Calu3 (cell line): ENCODE measurements at regions not wholly inside any gene's neighbourhood (a gene's known extent, or its start where the extent isn't known, plus 50 kb on each side); places are given as distances from the start of the nearest gene placed in this dataset.

Experiments
- BruUV-seq: library from RNA; stranded (reverse); fragments of 400-500 nt; replicated peaks from 2 replicates; lab custom pipeline; 2021; lab: Mats Ljungman, UMichigan
- CTCF ChIA-PET: fragments of 300-600 bp; sonication (Branson Sonifier 250); formaldehyde crosslinking; loops from one replicate; lab custom pipeline; 2022; ENCODE audit warnings: antibody characterized with exemption; lab: Charles Lee
- DNase-seq: peaks from one replicate; pipeline ENCODE4 v3.0.0; 2022
- H3K27ac Mint-ChIP-seq: one replicate; pipeline ENCODE4 v1.8.0; 2022; ENCODE audit warnings: mixed read lengths; ENCODE audit not compliant: unreplicated experiment
- H3K27me3 Mint-ChIP-seq: one replicate; pipeline ENCODE4 v1.8.0; 2022; ENCODE audit warnings: mixed read lengths; ENCODE audit not compliant: unreplicated experiment
- H3K36me3 Mint-ChIP-seq: one replicate; pipeline ENCODE4 v1.8.0; 2022; ENCODE audit warnings: mild to moderate bottlenecking, moderate library complexity, mixed read lengths; ENCODE audit not compliant: insufficient read depth, unreplicated experiment
- H3K4me1 Mint-ChIP-seq: one replicate; pipeline ENCODE4 v1.8.0; 2022; ENCODE audit warnings: mild to moderate bottlenecking, low read depth, mixed read lengths; ENCODE audit not compliant: unreplicated experiment
- H3K4me3 Mint-ChIP-seq: one replicate; pipeline ENCODE4 v1.8.0; 2022; ENCODE audit warnings: mild to moderate bottlenecking, low read depth, moderate library complexity, mixed read lengths; ENCODE audit not compliant: unreplicated experiment
- H3K9me3 Mint-ChIP-seq: one replicate; pipeline ENCODE4 v1.8.0; 2022; ENCODE audit warnings: low read depth, mixed read lengths; ENCODE audit not compliant: unreplicated experiment
- CTCF ChIP-seq: fragments of 200-600 bp; IDR thresholded peaks from one replicate; pipeline ENCODE4 v1.8.0; 2022; ENCODE audit warnings: antibody characterized with exemption; ENCODE audit not compliant: unreplicated experiment
- intact Hi-C: fragments of 100-400 bp; cut with micrococcal nuclease; formaldehyde crosslinking; loops from one replicate; pipeline ENCODE4 v1.10.0; 2022; ENCODE audit not compliant: unreplicated experiment

- BruUV-seq, result no TSS peak
- H3K36me3 Mint-ChIP-seq, result no peaks in the 10 kb centered on the region
- DNase-seq, result no peak
- no peak overlapping the region for H3K4me3 Mint-ChIP-seq
- H3K4me1 Mint-ChIP-seq, result no peaks in the 10 kb centered on the region
- no peak overlapping the region for H3K27ac Mint-ChIP-seq
- no peak for TF ChIP-seq CTCF
- intact Hi-C loops, result no loop called here
- H3K27me3 Mint-ChIP-seq, result no peaks in the 10 kb centered on the region
- CTCF ChIA-PET, result no interaction called here
- peaks cover 14% of the 10 kb centered on the region for H3K9me3 Mint-ChIP-seq
Observed at GRCh38 chr19:57047743-57048142, 72.0 kb upstream of the USP29 start.

GRCh38 chr19:57050863-57051262 is 68.9 kb upstream of the USP29 start:
- TF ChIP-seq CTCF, result no peak
- no peaks in the 10 kb centered on the region for H3K4me1 Mint-ChIP-seq
- H3K9me3 Mint-ChIP-seq, result peaks cover 17% of the 10 kb centered on the region
- no peak overlapping the region for H3K4me3 Mint-ChIP-seq
- no peak overlapping the region for H3K27ac Mint-ChIP-seq
- no peak for DNase-seq
- BruUV-seq, result no TSS peak
- CTCF ChIA-PET, result no interaction called here
- H3K27me3 Mint-ChIP-seq, result no peaks in the 10 kb centered on the region
- H3K36me3 Mint-ChIP-seq, result no peaks in the 10 kb centered on the region
- intact Hi-C loops, result no loop called here

- CTCF ChIA-PET, result no interaction called here
- no peaks in the 10 kb centered on the region for H3K36me3 Mint-ChIP-seq
- intact Hi-C loops, result no loop called here
- H3K4me1 Mint-ChIP-seq, result no peaks in the 10 kb centered on the region
- no peak for TF ChIP-seq CTCF
- H3K27ac Mint-ChIP-seq, result no peak overlapping the region
- DNase-seq, result no peak
- no peaks in the 10 kb centered on the region for H3K27me3 Mint-ChIP-seq
- H3K4me3 Mint-ChIP-seq, result no peak overlapping the region
- BruUV-seq, result no TSS peak
- peaks cover 12% of the 10 kb centered on the region for H3K9me3 Mint-ChIP-seq
Observed at GRCh38 chr19:57052081-57052480, 67.7 kb upstream of the USP29 start.

GRCh38 chr19:57053401-57053800 is 66.4 kb upstream of the USP29 start:
- intact Hi-C loops, result no loop called here
- Mint-ChIP-seq H3K36me3 (no peaks in the 10 kb centered on the region), H3K4me3 (no peak overlapping the region), H3K27ac (no peak overlapping the region), H3K9me3 (peaks cover 10% of the 10 kb centered on the region), H3K27me3 (no peaks in the 10 kb centered on the region), H3K4me1 (no peaks in the 10 kb centered on the region)
- CTCF ChIA-PET, result no interaction called here
- TF ChIP-seq CTCF, result no peak
- no TSS peak for BruUV-seq
- no peak for DNase-seq
